ENCODE measurements at regions not wholly inside any gene's neighbourhood (a gene's known extent, or its start where the extent isn't known, plus 50 kb on each side); places are given as distances from the start of the nearest gene placed in this dataset.

GRCh38 chr20:60108397-60108796 lies 150.2 kb downstream of the CDH26 start:
- TF ChIP-seq, protein P1, sequence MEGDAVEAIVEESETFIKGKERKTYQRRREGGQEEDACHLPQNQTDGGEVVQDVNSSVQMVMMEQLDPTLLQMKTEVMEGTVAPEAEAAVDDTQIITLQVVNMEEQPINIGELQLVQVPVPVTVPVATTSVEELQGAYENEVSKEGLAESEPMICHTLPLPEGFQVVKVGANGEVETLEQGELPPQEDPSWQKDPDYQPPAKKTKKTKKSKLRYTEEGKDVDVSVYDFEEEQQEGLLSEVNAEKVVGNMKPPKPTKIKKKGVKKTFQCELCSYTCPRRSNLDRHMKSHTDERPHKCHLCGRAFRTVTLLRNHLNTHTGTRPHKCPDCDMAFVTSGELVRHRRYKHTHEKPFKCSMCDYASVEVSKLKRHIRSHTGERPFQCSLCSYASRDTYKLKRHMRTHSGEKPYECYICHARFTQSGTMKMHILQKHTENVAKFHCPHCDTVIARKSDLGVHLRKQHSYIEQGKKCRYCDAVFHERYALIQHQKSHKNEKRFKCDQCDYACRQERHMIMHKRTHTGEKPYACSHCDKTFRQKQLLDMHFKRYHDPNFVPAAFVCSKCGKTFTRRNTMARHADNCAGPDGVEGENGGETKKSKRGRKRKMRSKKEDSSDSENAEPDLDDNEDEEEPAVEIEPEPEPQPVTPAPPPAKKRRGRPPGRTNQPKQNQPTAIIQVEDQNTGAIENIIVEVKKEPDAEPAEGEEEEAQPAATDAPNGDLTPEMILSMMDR (IDR thresholded peaks at IDR 0.05) = no peak
- TF ChIP-seq KDM1A (IDR thresholded peaks at IDR 0.05; ENCODE audit: low read depth) (no peak), REST (IDR thresholded peaks at IDR 0.05) (no peak), CBX2 (IDR thresholded peaks at IDR 0.05; ENCODE audit: borderline replicate concordance, low read depth) (no peak), RNF2 (IDR thresholded peaks at IDR 0.05; ENCODE audit: borderline replicate concordance, low read depth) (no peak), SREBF2 (IDR thresholded peaks at IDR 0.05) (no peak)
